ENCODE measurements at regions not wholly inside any gene's neighbourhood (a gene's known extent, or its start where the extent isn't known, plus 50 kb on each side); places are given as distances from the start of the nearest gene placed in this dataset.

- TF ChIP-seq CTCF (IDR thresholded peaks at IDR 0.05; ENCODE audit: insufficient read depth, low read depth, low read length) (no peak), EZH2 (IDR thresholded peaks at IDR 0.05; ENCODE audit: insufficient read depth, low read length) (no peak)
These were observed 638.0 kb downstream of the OTOL1 start for GRCh38 chr3:162134571-162134970.
